OCI-LY1 (cell line): ENCODE measurements at regions not wholly inside any gene's neighbourhood (a gene's known extent, or its start where the extent isn't known, plus 50 kb on each side); places are given as distances from the start of the nearest gene placed in this dataset.

Source experiments
- CTCF ChIP-seq: fragments of 200-600 bp; sonication (generic), shearing (Covaris generic); IDR thresholded peaks from 2 replicates; pipeline ENCODE4 v1.5.1; 2017; ENCODE audit warnings: mild to moderate bottlenecking, antibody characterized with exemption, low read length, moderate library complexity, mixed read lengths
- EZH2 ChIP-seq: fragments of 200-600 bp; sonication (generic), shearing (Covaris generic); IDR thresholded peaks from 2 replicates; pipeline ENCODE4 v1.8.0; 2017; ENCODE audit warnings: borderline replicate concordance, mixed run types, mild to moderate bottlenecking, antibody characterized with exemption, low read length, moderate library complexity, mixed read lengths

GRCh38 chr1:208523007-208523406 is 278.8 kb upstream of the PLXNA2 start:
- TF ChIP-seq EZH2 (no peak), CTCF (no peak)
